Esophagus muscularis mucosa (tissue), 4 donors: ENCODE measurements at regions not wholly inside any gene's neighbourhood (a gene's known extent, or its start where the extent isn't known, plus 50 kb on each side); places are given as distances from the start of the nearest gene placed in this dataset.
"Not testable (repeated sequence)": the region's sequence is repeated elsewhere in the genome, so short reads cannot be mapped to it uniquely, and the experiment has no call there.

ENCODE experiments used
- DNase-seq: peaks from one replicate; pipeline ENCODE4 v3.0.0-alpha.2; 2017; ENCODE audit errors: extremely low spot score
- H3K27ac ChIP-seq, 4 donors: fragments of 200-600 bp; sonication (generic); replicated peaks in 1 of 4; 1 replicate in 3 of 4; 2 replicates in 1 of 4; pipeline ENCODE4 v1.5.1; 2016 to 2019; ENCODE audit warnings: mild to moderate bottlenecking in 1 of 4
- H3K27me3 ChIP-seq, 4 donors: fragments of 200-600 bp; sonication (generic); one replicate each; pipeline versions ENCODE4 v1.5.1 to v1.6.0; 2016 to 2019
- H3K36me3 ChIP-seq, 4 donors: fragments of 200-600 bp; sonication (generic); one replicate each; pipeline ENCODE4 v1.5.1; 2016 to 2019
- H3K4me1 ChIP-seq, 4 donors: fragments of 200-600 bp; sonication (generic); one replicate each; pipeline ENCODE4 v1.5.1; 2016 to 2019
- H3K4me3 ChIP-seq, 4 donors: fragments of 200-600 bp; sonication (generic); 1 replicate in 2 of 4; 2 replicates in 2 of 4; pipeline ENCODE4 v1.5.1; 2016 to 2019; ENCODE audit warnings: mild to moderate bottlenecking in 4 of 4, moderate library complexity in 1 of 4
- H3K9me3 ChIP-seq, 4 donors: fragments of 200-600 bp; sonication (generic); 1 replicate in 3 of 4; 2 replicates in 1 of 4; pipeline ENCODE4 v1.5.1; 2016 to 2019
- CTCF ChIP-seq, 3 experiments: fragments of 200-600 bp in 2 of 3; fragments of 450-650 bp in 1 of 3; sonication (generic) in 2 of 3; IDR thresholded peaks; one replicate each; pipeline ENCODE4 v1.5.1; 2017 to 2019; ENCODE audit warnings: antibody characterized with exemption in 3 of 3, mild to moderate bottlenecking in 2 of 3, moderate library complexity in 1 of 3
- EP300 ChIP-seq: sonication (generic); formaldehyde crosslinking; IDR thresholded peaks from one replicate; pipeline ENCODE4 v1.6.1; 2017; ENCODE audit warnings: antibody characterized with exemption
- POLR2A ChIP-seq: fragments of 450-650 bp; IDR thresholded peaks from one replicate; pipeline ENCODE4 v1.6.1; 2017; ENCODE audit warnings: antibody characterized with exemption, moderate library complexity, mild to moderate bottlenecking, low read depth
- POLR2AphosphoS5 ChIP-seq, 2 donors: sonication (generic); formaldehyde crosslinking; IDR thresholded peaks; one replicate each; pipeline ENCODE4 v1.6.1; 2017; ENCODE audit warnings: antibody characterized with exemption in 2 of 2
- WGBS: methylation state at CpG from one replicate; pipeline ENCODE4 v1.1.5; 2018; 5-methylcytosine and 5-hydroxymethylcytosine counted together
- intact Hi-C: fragments of 100-400 bp; cut with DNase I; formaldehyde crosslinking; loops from one replicate; pipeline ENCODE4 v1.15.1; 2023

DNA sequence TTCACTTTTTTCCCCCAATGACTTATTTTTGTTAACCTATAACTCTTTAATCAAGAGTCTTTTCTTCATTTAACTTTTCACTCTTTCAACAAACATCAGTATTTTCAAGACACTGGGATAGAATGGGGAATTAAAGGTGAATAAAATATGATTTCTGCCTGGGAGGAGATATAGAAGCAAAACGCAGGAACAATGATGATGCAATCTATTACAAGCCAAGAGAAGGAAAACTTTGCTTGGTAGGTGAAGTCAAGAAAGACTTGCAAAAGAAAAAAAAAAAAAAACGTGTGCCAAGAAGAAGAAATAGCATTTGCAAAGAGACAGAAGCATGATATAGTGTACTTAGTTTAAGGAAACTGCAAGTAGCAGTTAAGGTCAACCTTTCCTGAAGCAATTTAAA, 207.3 kb upstream of the KCNH7 start:
- intact Hi-C loops: no loop called here
- no peak overlapping the region for H3K27ac ChIP-seq
- WGBS: 44% methylated on average over 2 of the region's 2 CpGs
- no peaks in the 10 kb centered on the region for H3K36me3 ChIP-seq
- H3K4me3 ChIP-seq: no peak overlapping the region
- no peak for DNase-seq
- H3K27me3 ChIP-seq: no peaks in the 10 kb centered on the region
- no peaks in the 10 kb centered on the region for H3K4me1 ChIP-seq
- no peaks in the 10 kb centered on the region for H3K9me3 ChIP-seq
- TF ChIP-seq EP300: no peak
- no peak for TF ChIP-seq POLR2AphosphoS5 (IDR thresholded peaks at IDR 0.05)
- no peak for TF ChIP-seq CTCF (IDR thresholded peaks at IDR 0.05)
- TF ChIP-seq POLR2A: no peak

GRCh38 chr2:163044114-163044513, 205.5 kb upstream of the KCNH7 start:
- TF ChIP-seq EP300 (no peak), POLR2A (no peak), CTCF (IDR thresholded peaks at IDR 0.05) (no peak), POLR2AphosphoS5 (IDR thresholded peaks at IDR 0.05) (no peak)
- Histone ChIP-seq H3K27ac (no peak overlapping the region), H3K27me3 (no peaks in the 10 kb centered on the region), H3K36me3 (no peaks in the 10 kb centered on the region), H3K4me3 (no peak overlapping the region), H3K9me3 (no peaks in the 10 kb centered on the region), H3K4me1 (no peaks in the 10 kb centered on the region)
- DNase-seq: no peak
- 87% methylated on average over 3 of the region's 3 CpGs for WGBS
- intact Hi-C loops: no loop called here

GRCh38 chr2:163043201-163043600, 204.6 kb upstream of the KCNH7 start:
- WGBS: 97% methylated on average over 1 of the region's 1 CpG
- Histone ChIP-seq H3K9me3 (no peaks in the 10 kb centered on the region), H3K4me3 (no peak overlapping the region), H3K27ac (no peak overlapping the region), H3K4me1 (no peaks in the 10 kb centered on the region), H3K36me3 (no peaks in the 10 kb centered on the region), H3K27me3 (no peaks in the 10 kb centered on the region)
- DNase-seq: no peak
- TF ChIP-seq EP300 (no peak), POLR2AphosphoS5 (IDR thresholded peaks at IDR 0.05) (no peak), CTCF (IDR thresholded peaks at IDR 0.05) (no peak), POLR2A (no peak)
- intact Hi-C loops: no loop called here

DNA sequence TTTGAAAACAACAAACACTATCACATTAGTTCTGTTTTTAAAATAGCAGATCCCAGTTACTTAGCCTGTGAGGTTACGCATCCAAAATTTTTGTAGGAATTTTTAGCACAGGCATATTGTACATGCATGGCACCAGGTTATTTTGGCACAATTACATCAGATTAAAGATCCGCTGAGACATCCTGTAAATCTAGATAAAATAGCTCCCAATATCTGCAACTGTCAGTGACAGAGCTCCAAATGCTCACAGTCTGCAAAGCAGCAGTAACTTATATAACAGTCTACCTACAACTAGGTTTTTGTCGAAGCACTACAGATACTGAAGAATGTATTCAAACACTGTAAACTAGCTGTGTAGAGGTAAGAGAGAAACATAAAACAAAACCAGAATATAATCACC, 200.7 kb upstream of the KCNH7 start:
- Histone ChIP-seq H3K9me3 (no peaks in the 10 kb centered on the region), H3K4me1 (no peaks in the 10 kb centered on the region), H3K27ac (no peak overlapping the region), H3K27me3 (no peaks in the 10 kb centered on the region), H3K36me3 (no peaks in the 10 kb centered on the region), H3K4me3 (no peak overlapping the region)
- no peak for TF ChIP-seq POLR2A
- no peak for DNase-seq
- WGBS: 88% methylated on average over 3 of the region's 3 CpGs
- intact Hi-C loops: no loop called here

DNA sequence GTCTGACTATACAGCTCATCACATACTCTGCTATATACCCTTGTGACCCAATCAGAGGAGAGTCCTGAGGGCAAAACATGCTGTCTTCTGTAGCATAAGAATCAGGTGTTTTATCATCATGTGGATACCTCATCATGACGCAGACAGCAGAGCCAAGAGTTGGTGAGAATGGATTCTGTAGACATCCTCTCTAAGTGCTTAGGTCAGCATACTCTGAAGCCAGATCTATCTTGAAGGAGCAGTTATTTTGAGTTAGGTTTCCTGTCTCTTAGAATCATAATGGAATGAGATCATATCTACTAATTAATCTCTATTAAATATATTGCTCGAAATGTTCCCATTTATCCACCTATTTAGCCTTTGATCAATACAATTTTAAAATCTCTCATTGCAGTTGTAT, 190.2 kb upstream of the KCNH7 start:
- DNase-seq: no peak
- Histone ChIP-seq H3K27me3 (no peaks in the 10 kb centered on the region), H3K4me3 (no peak overlapping the region), H3K36me3 (no peaks in the 10 kb centered on the region), H3K27ac (no peak overlapping the region), H3K4me1 (no peaks in the 10 kb centered on the region), H3K9me3 (no peaks in the 10 kb centered on the region)
- WGBS: 89% methylated on average over 2 of the region's 2 CpGs
- intact Hi-C loops: no loop called here
- TF ChIP-seq EP300: no peak
- no peak for TF ChIP-seq POLR2AphosphoS5 (IDR thresholded peaks at IDR 0.05)
- TF ChIP-seq POLR2A: no peak
- no peak for TF ChIP-seq CTCF (IDR thresholded peaks at IDR 0.05)

DNA sequence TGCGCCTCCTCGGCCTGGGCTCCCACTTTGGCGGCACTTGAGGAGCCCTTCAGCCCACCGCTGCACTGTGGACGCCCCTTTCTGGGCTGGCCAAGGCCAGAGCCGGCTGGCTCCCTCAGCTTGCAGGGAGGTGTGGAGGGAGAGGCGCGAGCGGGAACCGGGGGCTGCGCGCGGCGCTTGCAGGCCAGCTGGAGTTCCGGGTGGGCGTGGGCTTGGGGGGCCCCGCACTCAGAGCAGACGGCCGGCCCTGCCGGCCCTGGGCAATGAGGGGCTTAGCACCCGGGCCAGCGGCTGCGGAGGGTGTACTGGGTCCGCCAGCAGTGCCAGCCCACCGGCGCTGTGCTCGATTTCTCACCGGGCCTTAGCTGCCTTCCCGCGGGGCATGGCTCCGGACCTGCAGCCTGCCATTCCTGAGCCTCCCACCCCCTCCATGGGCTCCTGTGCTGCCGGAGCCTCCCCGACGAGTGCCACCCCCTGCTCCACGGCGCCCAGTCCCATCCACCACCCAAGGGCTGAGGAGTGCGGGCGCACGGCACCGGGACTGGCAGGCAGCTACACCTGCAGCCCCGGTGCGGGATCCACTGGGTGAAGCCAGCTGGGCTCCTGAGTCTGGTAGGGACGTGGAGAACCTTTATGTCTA, 187.7 kb upstream of the KCNH7 start:
- H3K27ac ChIP-seq, H3K4me3 ChIP-seq, H3K27me3 ChIP-seq, intact Hi-C loops, H3K36me3 ChIP-seq, H3K9me3 ChIP-seq, H3K4me1 ChIP-seq, DNase-seq: not testable (repeated sequence)
- 69% methylated on average over 20 of the region's 43 CpGs for WGBS

- 60% methylated on average over 1 of the region's 5 CpGs for WGBS
Observed at GRCh38 chr2:163016882-163017281, 178.3 kb upstream of the KCNH7 start.

More at GRCh38 chr2:163016882-163017281, 178.3 kb upstream of the KCNH7 start:
- intact Hi-C loops, H3K4me3 ChIP-seq, H3K27me3 ChIP-seq, H3K4me1 ChIP-seq, H3K36me3 ChIP-seq, H3K27ac ChIP-seq, DNase-seq, H3K9me3 ChIP-seq: not testable (repeated sequence)
